Testis (tissue), 2 donors: ENCODE measurements at regions not wholly inside any gene's neighbourhood (a gene's known extent, or its start where the extent isn't known, plus 50 kb on each side); places are given as distances from the start of the nearest gene placed in this dataset.

ENCODE experiments used
- CTCF ChIP-seq, 3 experiments: fragments of 450-650 bp in 2 of 3; fragments of 200-600 bp in 1 of 3; sonication (generic) in 1 of 3; IDR thresholded peaks; one replicate each; pipeline ENCODE4 v1.5.1; 2016 to 2019; ENCODE audit warnings: antibody characterized with exemption in 3 of 3, mild to moderate bottlenecking in 2 of 3, moderate library complexity in 1 of 3
- POLR2A ChIP-seq: fragments of 450-650 bp; IDR thresholded peaks from one replicate; pipeline ENCODE4 v1.6.1; 2017; ENCODE audit warnings: antibody characterized with exemption, mild to moderate bottlenecking, moderate library complexity

- TF ChIP-seq CTCF (IDR thresholded peaks at IDR 0.05) (no peak), POLR2A (no peak)
Observed at GRCh38 chr2:460861-461260, 173.0 kb upstream of the ALKAL2 start.
